GM12878 (cell line): ENCODE measurements at regions not wholly inside any gene's neighbourhood (a gene's known extent, or its start where the extent isn't known, plus 50 kb on each side); places are given as distances from the start of the nearest gene placed in this dataset.

Experiments
- CHD4 ChIP-seq: fragments of 200-600 bp; sonication (generic); IDR thresholded peaks from 2 replicates; pipeline ENCODE4 v1.6.1; 2016; ENCODE audit warnings: mild to moderate bottlenecking
- EP300 ChIP-seq, 2 experiments: fragments of 150-350 bp in 1 of 2; IDR thresholded peaks; 2 replicates each; pipeline ENCODE4 v1.6.1; 2011 to 2012; ENCODE audit warnings: low read depth in 2 of 2, low read length in 2 of 2, borderline replicate concordance in 1 of 2, improper control_type of control experiment in 1 of 2, inconsistent platforms in 1 of 2; ENCODE audit not compliant: control insufficient read depth in 1 of 2
- EZH2 ChIP-seq: IDR thresholded peaks from 2 replicates; pipeline ENCODE4 v1.6.1; 2012; ENCODE audit warnings: low read depth, mild to moderate bottlenecking, control low read depth, inconsistent platforms, low read length, borderline replicate concordance; ENCODE audit not compliant: control insufficient read depth
- FOXM1 ChIP-seq: IDR thresholded peaks from 2 replicates; pipeline ENCODE4 v1.6.1; 2012; ENCODE audit warnings: low read depth, mild to moderate bottlenecking, inconsistent platforms, low read length, moderate library complexity
- HDAC2 ChIP-seq: fragments of 200-600 bp; sonication (generic); IDR thresholded peaks from 2 replicates; pipeline ENCODE4 v1.6.1; 2017
- HDAC6 ChIP-seq: fragments of 200-600 bp; sonication (generic); IDR thresholded peaks from one replicate; pipeline ENCODE4 v1.8.0; 2017; ENCODE audit warnings: antibody characterized with exemption; ENCODE audit not compliant: unreplicated experiment
- POLR2A ChIP-seq: IDR thresholded peaks from 2 replicates; pipeline ENCODE4 v1.6.1; 2011; ENCODE audit warnings: low read depth, mild to moderate bottlenecking, low read length
- RCOR1 ChIP-seq: conservative IDR thresholded peaks from 2 replicates; pipeline ENCODE4 v1.6.1; 2012; ENCODE audit warnings: low read depth, low read length, improper control_type of control experiment
- TCF12 ChIP-seq: IDR thresholded peaks from 2 replicates; pipeline ENCODE4 v1.6.1; 2011; ENCODE audit warnings: low read depth, mild to moderate bottlenecking, low read length
- TF ChIP-seq, protein P1 (sequence below), 3 experiments: IDR thresholded peaks in 2 of 3; conservative IDR thresholded peaks in 1 of 3; 2 replicates each; pipeline ENCODE4 v1.5.1; 2011; ENCODE audit warnings: low read depth in 3 of 3, low read length in 3 of 3, mild to moderate bottlenecking in 3 of 3, control low read depth in 2 of 3, moderate library complexity in 2 of 3, inconsistent platforms in 1 of 3, mixed read lengths in 1 of 3; ENCODE audit not compliant: control insufficient read depth in 2 of 3, insufficient read depth in 1 of 3; ENCODE audit errors: extremely low read depth in 1 of 3
- TF ChIP-seq, protein P2 (sequence below): fragments of 450-650 bp; IDR thresholded peaks from 2 replicates; pipeline ENCODE4 v1.6.1; 2017; ENCODE audit warnings: mild to moderate bottlenecking
- TF ChIP-seq, protein P3 (sequence below): fragments of 450-650 bp; IDR thresholded peaks from 2 replicates; pipeline ENCODE4 v1.6.1; 2016; ENCODE audit warnings: mild to moderate bottlenecking

DNA sequence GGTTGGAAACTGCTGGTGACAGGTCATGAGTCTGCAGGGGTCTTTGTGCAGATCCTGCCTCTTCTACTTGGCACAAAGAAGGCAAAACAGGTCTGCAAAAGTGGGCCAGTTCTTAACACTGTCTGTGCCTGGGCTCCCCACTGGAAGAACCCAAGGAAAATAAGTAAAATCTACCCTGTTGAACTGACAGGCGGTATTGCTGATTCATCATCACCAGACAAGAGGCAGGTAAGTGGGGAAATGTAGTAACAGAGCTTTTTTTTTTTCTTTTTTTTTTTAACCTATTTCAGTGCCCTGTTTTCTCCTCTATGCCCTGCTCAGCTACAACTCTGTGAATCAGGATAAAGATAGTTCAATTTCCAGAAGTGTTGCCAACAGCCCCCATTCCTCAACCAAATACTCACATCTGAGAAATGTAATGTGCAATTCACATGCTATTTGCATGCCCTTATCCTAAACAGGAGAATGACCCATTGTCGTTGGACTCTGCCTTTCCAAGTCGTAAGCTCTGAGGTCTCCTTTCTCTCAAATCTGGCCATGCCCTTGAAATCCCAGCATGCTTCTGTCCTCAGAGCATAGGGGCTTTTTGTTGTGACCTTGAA is 237.0 kb downstream of the SOX9 start:
- TF ChIP-seq HDAC6 (no peak), TCF12 (no peak), CHD4 (no peak), EZH2 (no peak), POLR2A (no peak), FOXM1 (no peak), HDAC2 (no peak), EP300 (IDR thresholded peaks at IDR 0.05; ENCODE audit: borderline replicate concordance in 1 of 2, control insufficient read depth in 1 of 2, low read depth in 2 of 2, low read length in 2 of 2) (no peak), RCOR1 (no peak)
- TF ChIP-seq, protein P1, sequence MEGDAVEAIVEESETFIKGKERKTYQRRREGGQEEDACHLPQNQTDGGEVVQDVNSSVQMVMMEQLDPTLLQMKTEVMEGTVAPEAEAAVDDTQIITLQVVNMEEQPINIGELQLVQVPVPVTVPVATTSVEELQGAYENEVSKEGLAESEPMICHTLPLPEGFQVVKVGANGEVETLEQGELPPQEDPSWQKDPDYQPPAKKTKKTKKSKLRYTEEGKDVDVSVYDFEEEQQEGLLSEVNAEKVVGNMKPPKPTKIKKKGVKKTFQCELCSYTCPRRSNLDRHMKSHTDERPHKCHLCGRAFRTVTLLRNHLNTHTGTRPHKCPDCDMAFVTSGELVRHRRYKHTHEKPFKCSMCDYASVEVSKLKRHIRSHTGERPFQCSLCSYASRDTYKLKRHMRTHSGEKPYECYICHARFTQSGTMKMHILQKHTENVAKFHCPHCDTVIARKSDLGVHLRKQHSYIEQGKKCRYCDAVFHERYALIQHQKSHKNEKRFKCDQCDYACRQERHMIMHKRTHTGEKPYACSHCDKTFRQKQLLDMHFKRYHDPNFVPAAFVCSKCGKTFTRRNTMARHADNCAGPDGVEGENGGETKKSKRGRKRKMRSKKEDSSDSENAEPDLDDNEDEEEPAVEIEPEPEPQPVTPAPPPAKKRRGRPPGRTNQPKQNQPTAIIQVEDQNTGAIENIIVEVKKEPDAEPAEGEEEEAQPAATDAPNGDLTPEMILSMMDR (IDR thresholded peaks at IDR 0.05 in 2 of 3, conservative IDR thresholded peaks at IDR 0.05 in 1 of 3; ENCODE audit: control insufficient read depth in 2 of 3, extremely low read depth in 1 of 3, insufficient read depth in 1 of 3, low read depth in 3 of 3, low read length in 3 of 3) = no peak
- TF ChIP-seq, protein P2, sequence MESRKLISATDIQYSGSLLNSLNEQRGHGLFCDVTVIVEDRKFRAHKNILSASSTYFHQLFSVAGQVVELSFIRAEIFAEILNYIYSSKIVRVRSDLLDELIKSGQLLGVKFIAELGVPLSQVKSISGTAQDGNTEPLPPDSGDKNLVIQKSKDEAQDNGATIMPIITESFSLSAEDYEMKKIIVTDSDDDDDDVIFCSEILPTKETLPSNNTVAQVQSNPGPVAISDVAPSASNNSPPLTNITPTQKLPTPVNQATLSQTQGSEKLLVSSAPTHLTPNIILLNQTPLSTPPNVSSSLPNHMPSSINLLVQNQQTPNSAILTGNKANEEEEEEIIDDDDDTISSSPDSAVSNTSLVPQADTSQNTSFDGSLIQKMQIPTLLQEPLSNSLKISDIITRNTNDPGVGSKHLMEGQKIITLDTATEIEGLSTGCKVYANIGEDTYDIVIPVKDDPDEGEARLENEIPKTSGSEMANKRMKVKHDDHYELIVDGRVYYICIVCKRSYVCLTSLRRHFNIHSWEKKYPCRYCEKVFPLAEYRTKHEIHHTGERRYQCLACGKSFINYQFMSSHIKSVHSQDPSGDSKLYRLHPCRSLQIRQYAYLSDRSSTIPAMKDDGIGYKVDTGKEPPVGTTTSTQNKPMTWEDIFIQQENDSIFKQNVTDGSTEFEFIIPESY = no peak
- TF ChIP-seq, protein P3, sequence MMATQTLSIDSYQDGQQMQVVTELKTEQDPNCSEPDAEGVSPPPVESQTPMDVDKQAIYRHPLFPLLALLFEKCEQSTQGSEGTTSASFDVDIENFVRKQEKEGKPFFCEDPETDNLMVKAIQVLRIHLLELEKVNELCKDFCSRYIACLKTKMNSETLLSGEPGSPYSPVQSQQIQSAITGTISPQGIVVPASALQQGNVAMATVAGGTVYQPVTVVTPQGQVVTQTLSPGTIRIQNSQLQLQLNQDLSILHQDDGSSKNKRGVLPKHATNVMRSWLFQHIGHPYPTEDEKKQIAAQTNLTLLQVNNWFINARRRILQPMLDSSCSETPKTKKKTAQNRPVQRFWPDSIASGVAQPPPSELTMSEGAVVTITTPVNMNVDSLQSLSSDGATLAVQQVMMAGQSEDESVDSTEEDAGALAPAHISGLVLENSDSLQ = no peak
